ENCODE measurements at regions not wholly inside any gene's neighbourhood (a gene's known extent, or its start where the extent isn't known, plus 50 kb on each side); places are given as distances from the start of the nearest gene placed in this dataset.

DNA sequence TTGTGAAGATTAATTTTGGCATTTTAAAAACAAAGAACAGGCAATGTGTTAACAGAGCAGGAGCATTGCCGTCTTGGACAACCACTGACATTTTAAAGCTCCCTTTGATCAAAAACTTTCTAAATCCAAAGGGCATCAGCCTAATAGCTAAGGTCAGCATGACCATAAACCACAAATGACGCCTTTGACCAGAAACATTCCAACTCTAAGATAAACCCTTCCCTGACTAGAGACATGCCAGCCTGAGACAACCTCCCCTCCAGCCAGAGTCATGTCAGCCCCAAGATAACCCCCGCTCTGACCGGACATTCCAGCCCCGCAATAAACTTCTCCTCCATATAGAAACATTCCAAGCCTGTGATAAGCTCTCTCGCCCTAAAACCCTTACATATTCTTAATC, 949.4 kb upstream of the POT1 start:
- no peaks in the 10 kb centered on the region for H3K9me3 ChIP-seq
- H3K27ac ChIP-seq, result no peak overlapping the region
- no peak for DNase-seq (ENCODE audit: low spot score)
- H3K4me3 ChIP-seq, result no peak overlapping the region
- no peaks in the 10 kb centered on the region for H3K4me1 ChIP-seq (replicated peaks)
- H3K27me3 ChIP-seq (replicated peaks; ENCODE audit: insufficient read depth), result no peaks in the 10 kb centered on the region
- no peaks in the 10 kb centered on the region for H3K36me3 ChIP-seq
- TF ChIP-seq POLR2A (IDR thresholded peaks at IDR 0.05), result no peak
- TF ChIP-seq POLR2AphosphoS5 (IDR thresholded peaks at IDR 0.05), result no peak
- TF ChIP-seq CTCF (IDR thresholded peaks at IDR 0.05), result no peak
- 56% methylated on average over 6 of the region's 6 CpGs for WGBS
- intact Hi-C loops (cut with DNase I), result no loop called here

GRCh38 chr7:125878235-125878956, 948.8 kb upstream of the POT1 start:
- TF ChIP-seq POLR2AphosphoS5 (IDR thresholded peaks at IDR 0.05) (no peak), POLR2A (IDR thresholded peaks at IDR 0.05) (no peak), CTCF (IDR thresholded peaks at IDR 0.05) (no peak)
- Histone ChIP-seq H3K4me1 (replicated peaks) (no peaks in the 10 kb centered on the region), H3K36me3 (no peaks in the 10 kb centered on the region), H3K9me3 (no peaks in the 10 kb centered on the region), H3K27ac (no peak overlapping the region), H3K27me3 (replicated peaks; ENCODE audit: insufficient read depth) (no peaks in the 10 kb centered on the region), H3K4me3 (no peak overlapping the region)
- 94% methylated on average over 2 of the region's 2 CpGs for WGBS
- no peak for DNase-seq (ENCODE audit: low spot score)
- intact Hi-C loops (cut with DNase I), result no loop called here

DNA sequence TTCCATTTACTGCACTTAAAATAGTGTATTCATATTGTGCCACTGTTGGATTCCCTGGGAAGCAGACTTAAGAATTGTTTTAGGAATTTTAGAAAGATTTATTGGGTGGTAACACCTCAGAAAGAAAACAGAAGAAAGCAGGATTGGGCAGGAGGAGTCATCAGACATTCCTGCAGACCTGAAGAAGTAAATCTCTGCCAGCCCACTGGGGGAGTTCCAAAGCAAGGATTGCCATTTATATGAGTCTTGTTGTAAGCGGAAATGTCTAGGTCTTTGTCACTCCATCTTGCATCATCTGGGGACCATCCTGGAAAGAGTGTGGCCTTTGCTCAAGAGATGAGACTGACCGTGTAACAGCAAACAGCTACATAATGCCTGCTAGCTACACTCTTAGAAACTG, 947.6 kb upstream of the POT1 start:
- DNase-seq (ENCODE audit: low spot score), result no peak
- H3K27me3 ChIP-seq (replicated peaks; ENCODE audit: insufficient read depth), result no peaks in the 10 kb centered on the region
- 93% methylated on average over 2 of the region's 2 CpGs for WGBS
- no peaks in the 10 kb centered on the region for H3K4me1 ChIP-seq (replicated peaks)
- H3K36me3 ChIP-seq, result no peaks in the 10 kb centered on the region
- no peak for TF ChIP-seq POLR2AphosphoS5 (IDR thresholded peaks at IDR 0.05)
- TF ChIP-seq POLR2A (IDR thresholded peaks at IDR 0.05), result no peak
- TF ChIP-seq CTCF (IDR thresholded peaks at IDR 0.05), result no peak
- intact Hi-C loops (cut with DNase I), result no loop called here
- no peak overlapping the region for H3K4me3 ChIP-seq
- H3K27ac ChIP-seq, result no peak overlapping the region
- no peaks in the 10 kb centered on the region for H3K9me3 ChIP-seq

- Histone ChIP-seq H3K27ac (no peak overlapping the region), H3K27me3 (replicated peaks; ENCODE audit: insufficient read depth) (no peaks in the 10 kb centered on the region), H3K36me3 (no peaks in the 10 kb centered on the region), H3K4me1 (replicated peaks) (no peaks in the 10 kb centered on the region), H3K4me3 (no peak overlapping the region), H3K9me3 (no peaks in the 10 kb centered on the region)
- no peak for TF ChIP-seq POLR2A (IDR thresholded peaks at IDR 0.05)
- no peak for TF ChIP-seq CTCF (IDR thresholded peaks at IDR 0.05)
- TF ChIP-seq POLR2AphosphoS5 (IDR thresholded peaks at IDR 0.05), result no peak
- intact Hi-C loops (cut with DNase I), result no loop called here
- no peak for DNase-seq (ENCODE audit: low spot score)
These were observed 946.8 kb upstream of the POT1 start for GRCh38 chr7:125876431-125876830.

DNA sequence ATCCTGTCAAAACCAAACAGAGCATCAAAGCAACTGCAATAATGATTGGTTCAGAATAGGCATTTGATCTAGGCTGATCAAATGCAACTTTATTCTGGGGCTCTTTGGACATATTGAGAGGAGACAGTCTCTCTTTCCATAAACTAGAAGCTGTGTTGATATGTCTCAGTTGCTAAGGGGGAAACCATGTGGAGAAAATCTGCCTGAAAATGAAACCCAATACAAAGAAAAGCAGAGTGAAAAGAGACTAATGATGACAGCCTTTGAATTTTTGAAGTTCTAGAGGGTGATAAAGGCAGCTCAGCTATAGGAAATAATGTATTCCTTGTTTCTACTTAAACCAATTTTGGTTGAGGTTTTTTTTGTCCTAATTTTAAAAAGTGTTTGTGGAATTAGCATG, 941.8 kb upstream of the POT1 start:
- intact Hi-C loops (cut with DNase I), result no loop called here
- no peak for DNase-seq (ENCODE audit: low spot score)
- Histone ChIP-seq H3K36me3 (no peaks in the 10 kb centered on the region), H3K4me1 (replicated peaks) (no peaks in the 10 kb centered on the region), H3K4me3 (no peak overlapping the region), H3K9me3 (no peaks in the 10 kb centered on the region), H3K27ac (no peak overlapping the region), H3K27me3 (replicated peaks; ENCODE audit: insufficient read depth) (no peaks in the 10 kb centered on the region)
- TF ChIP-seq POLR2A (IDR thresholded peaks at IDR 0.05), result no peak
- no peak for TF ChIP-seq POLR2AphosphoS5 (IDR thresholded peaks at IDR 0.05)
- no peak for TF ChIP-seq CTCF (IDR thresholded peaks at IDR 0.05)

Data from prostate gland (tissue), 2 donors.